ENCODE measurements at regions not wholly inside any gene's neighbourhood (a gene's known extent, or its start where the extent isn't known, plus 50 kb on each side); places are given as distances from the start of the nearest gene placed in this dataset.

- no peak overlapping the region for H3K27ac ChIP-seq
- no peaks in the 10 kb centered on the region for H3K9me3 ChIP-seq
- no peaks in the 10 kb centered on the region for H3K27me3 ChIP-seq
- no peak overlapping the region for H3K4me3 ChIP-seq
- H3K36me3 ChIP-seq: peaks cover 9 to 32% (median 31%) of the 10 kb centered on the region in 3 donors
- intact Hi-C loops (cut with DNase I; ENCODE audit: low total_unique reads): no loop called here
- DNase-seq: no peak
- peaks cover 10 to 26% (median 18%) of the 10 kb centered on the region in 4 donors for H3K4me1 ChIP-seq
- no peak for TF ChIP-seq CTCF (IDR thresholded peaks at IDR 0.05)
These were observed 116.5 kb downstream of the C9orf50 start for GRCh38 chr9:129504404-129504803.

DNA sequence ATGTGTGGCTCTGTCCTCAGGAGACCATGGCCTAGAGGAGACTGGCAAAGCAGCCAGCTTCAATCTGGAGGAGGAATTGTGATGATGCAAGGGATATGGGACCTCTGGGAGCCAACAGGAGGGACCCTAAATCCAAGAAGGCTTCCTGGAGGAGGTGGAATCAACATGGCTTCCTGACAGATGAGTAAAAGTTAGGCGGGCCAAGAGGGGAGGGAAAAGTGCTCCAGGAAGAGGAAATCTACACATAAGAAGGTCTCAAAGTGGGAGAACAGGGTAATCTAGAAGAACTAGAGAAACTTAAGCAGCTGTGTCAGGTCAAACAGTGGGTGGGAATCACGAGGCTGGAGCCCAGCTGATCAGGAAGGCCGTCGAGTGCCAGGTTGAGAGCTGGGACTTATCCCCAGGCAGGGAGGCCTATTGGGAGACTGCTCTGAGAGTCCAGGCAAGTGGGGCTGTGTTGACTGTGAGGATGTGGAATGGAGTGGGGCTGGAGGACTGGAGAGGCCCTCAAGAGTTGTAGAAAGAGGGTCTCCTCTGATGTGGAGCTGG lies 119.1 kb downstream of the C9orf50 start:
- TF ChIP-seq CTCF (IDR thresholded peaks at IDR 0.05): no peak
- Histone ChIP-seq H3K9me3 (no peaks in the 10 kb centered on the region), H3K4me3 (no peak overlapping the region), H3K36me3 (peaks cover 9 to 32% (median 31%) of the 10 kb centered on the region in 3 donors), H3K27ac (peak overlapping the region; percentile 2 to 100), H3K4me1 (peaks cover 10 to 50% (median 40%) of the 10 kb centered on the region in 4 donors), H3K27me3 (no peaks in the 10 kb centered on the region)
- no peak for DNase-seq
- intact Hi-C loops (cut with DNase I; ENCODE audit: low total_unique reads): no loop called here

DNA sequence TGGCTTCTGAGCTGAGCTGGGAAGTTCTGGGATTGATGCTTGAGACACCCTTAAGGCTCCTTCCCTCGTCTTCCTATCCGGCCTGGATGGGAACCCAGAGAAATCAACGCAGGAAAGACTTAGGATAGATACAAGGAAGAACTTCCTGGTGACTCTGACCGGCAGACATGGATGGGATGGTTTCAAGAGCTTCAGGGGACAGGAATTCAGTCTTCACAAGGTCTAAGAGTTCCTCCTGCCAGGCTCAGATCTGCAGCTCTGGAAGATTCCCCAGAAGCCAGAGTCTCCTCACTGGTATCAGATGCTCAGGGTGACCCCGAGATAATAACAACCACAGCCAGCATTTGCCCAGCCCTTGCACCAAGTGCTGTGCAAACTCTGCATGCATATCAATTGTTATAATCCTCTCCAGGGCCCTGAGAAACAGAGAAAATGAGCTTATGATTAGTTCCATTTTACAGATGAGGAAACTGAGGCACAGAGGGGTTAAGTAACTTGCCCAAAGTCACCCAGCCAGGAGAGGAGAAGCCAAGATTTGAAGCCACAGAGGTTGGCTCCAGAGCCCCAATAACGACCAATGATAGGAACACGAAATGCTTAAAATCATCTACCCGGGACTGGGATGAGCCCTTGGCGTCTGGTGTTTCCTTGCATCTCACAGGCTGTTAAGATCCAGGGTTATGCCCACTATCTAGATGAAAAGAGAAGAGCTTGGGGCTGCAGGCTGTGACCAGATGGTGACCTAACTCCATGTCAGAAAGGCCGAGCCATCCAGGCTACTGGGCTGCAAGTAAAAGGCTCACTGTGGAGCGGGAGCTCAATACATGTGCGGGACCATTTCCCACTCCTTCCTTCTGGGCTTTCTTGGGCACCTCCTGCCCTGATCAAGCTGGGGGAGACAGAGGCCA lies 119.8 kb downstream of the C9orf50 start:
- peaks cover 10 to 50% (median 43%) of the 10 kb centered on the region in 4 donors for H3K4me1 ChIP-seq
- H3K9me3 ChIP-seq: no peaks in the 10 kb centered on the region
- H3K4me3 ChIP-seq: no peak overlapping the region
- no peak for DNase-seq
- no peak for TF ChIP-seq CTCF (IDR thresholded peaks at IDR 0.05)
- H3K27me3 ChIP-seq: no peaks in the 10 kb centered on the region
- H3K27ac ChIP-seq: peak overlapping the region; percentile 100
- H3K36me3 ChIP-seq: peaks cover 9 to 30% (median 30%) of the 10 kb centered on the region in 3 donors
- intact Hi-C loops (cut with DNase I; ENCODE audit: low total_unique reads): no loop called here

- H3K27me3 ChIP-seq: no peaks in the 10 kb centered on the region
- peak in 1 of 2 donors; percentile 78 for DNase-seq
- intact Hi-C loops (cut with DNase I; ENCODE audit: low total_unique reads): no loop called here
- peak overlapping the region in 1 of 2 donors; percentile 2 for H3K4me3 ChIP-seq
- TF ChIP-seq CTCF (IDR thresholded peaks at IDR 0.05): no peak
- H3K27ac ChIP-seq: peak overlapping the region; percentile 100
- H3K4me1 ChIP-seq: peaks cover 10 to 56% (median 49%) of the 10 kb centered on the region in 4 donors
- peaks cover 9 to 23% (median 22%) of the 10 kb centered on the region in 3 donors for H3K36me3 ChIP-seq
- H3K9me3 ChIP-seq: no peaks in the 10 kb centered on the region
These were observed 120.6 kb downstream of the C9orf50 start for GRCh38 chr9:129500161-129500862.

Measured in tibial artery (tissue), 4 donors.